ENCODE measurements at regions not wholly inside any gene's neighbourhood (a gene's known extent, or its start where the extent isn't known, plus 50 kb on each side); places are given as distances from the start of the nearest gene placed in this dataset.

GRCh38 chr15:79661411-79661810, 229.3 kb downstream of the MINAR1 start:
- H3K27ac Mint-ChIP-seq, result no peak overlapping the region
- no peak for DNase-seq
- ChIA-PET CTCF (no interaction called here), POLR2A (no interaction called here)
- no peak for ATAC-seq (ENCODE audit: low read depth)
- no peaks in the 10 kb centered on the region for H3K36me3 Mint-ChIP-seq (ENCODE audit: low read depth)
- intact Hi-C loops (cut with micrococcal nuclease), result no loop called here
- H3K4me3 Mint-ChIP-seq, result no peak overlapping the region
- H3K4me1 Mint-ChIP-seq, result no peaks in the 10 kb centered on the region
- H3K9me3 Mint-ChIP-seq, result peaks cover 2% of the 10 kb centered on the region
- no peak for TF ChIP-seq CTCF (IDR thresholded peaks at IDR 0.05)
- peaks cover 16% of the 10 kb centered on the region for H3K27me3 Mint-ChIP-seq

GRCh38 chr15:79673416-79674123, 223.2 kb downstream of the MTHFS start:
- peak; percentile 83 for ATAC-seq (ENCODE audit: low read depth)
- intact Hi-C loops (cut with micrococcal nuclease), result loop anchor here (10.0 kb wide), 1 partner anchor 321 kb away; no protein-coding TSS in a partner anchor
- TF ChIP-seq CTCF (IDR thresholded peaks at IDR 0.05), result no peak

GRCh38 chr15:79674124-79674465, 222.7 kb downstream of the MTHFS start:
- no peaks in the 10 kb centered on the region for H3K9me3 Mint-ChIP-seq
- ChIA-PET POLR2A (no interaction called here), CTCF (no interaction called here)

More at GRCh38 chr15:79673416-79674123, 223.2 kb downstream of the MTHFS start:
- Mint-ChIP-seq H3K36me3 (ENCODE audit: low read depth) (no peaks in the 10 kb centered on the region), H3K27me3 (peaks cover 13% of the 10 kb centered on the region), H3K4me3 (no peak overlapping the region), H3K27ac (no peak overlapping the region), H3K4me1 (peaks cover 5% of the 10 kb centered on the region), H3K9me3 (no peaks in the 10 kb centered on the region)
- ChIA-PET CTCF (no interaction called here), POLR2A (no interaction called here)
- no peak for DNase-seq

GRCh38 chr15:79675982-79676381, 220.8 kb downstream of the MTHFS start:
- POLR2A ChIA-PET, result no interaction called here
- no peaks in the 10 kb centered on the region for H3K36me3 Mint-ChIP-seq (ENCODE audit: low read depth)
- no peak for DNase-seq
- ATAC-seq (ENCODE audit: low read depth), result no peak
- TF ChIP-seq CTCF (IDR thresholded peaks at IDR 0.05), result no peak
- H3K4me1 Mint-ChIP-seq, result peaks cover 5% of the 10 kb centered on the region
- H3K27ac Mint-ChIP-seq, result no peak overlapping the region
- H3K9me3 Mint-ChIP-seq, result no peaks in the 10 kb centered on the region
- no peak overlapping the region for H3K4me3 Mint-ChIP-seq
- peaks cover 16% of the 10 kb centered on the region for H3K27me3 Mint-ChIP-seq
- intact Hi-C loops (cut with micrococcal nuclease), result loop anchor here (10.0 kb wide), 1 partner anchor 319 kb away; no protein-coding TSS in a partner anchor
- CTCF ChIA-PET, result no interaction called here

More at GRCh38 chr15:79674124-79674465, 222.7 kb downstream of the MTHFS start:
- Mint-ChIP-seq H3K27ac (no peak overlapping the region), H3K27me3 (peaks cover 13% of the 10 kb centered on the region), H3K4me3 (no peak overlapping the region), H3K4me1 (peaks cover 5% of the 10 kb centered on the region), H3K36me3 (ENCODE audit: low read depth) (no peaks in the 10 kb centered on the region)
- ATAC-seq (ENCODE audit: low read depth) (no peak), DNase-seq (no peak)
- intact Hi-C loops (cut with micrococcal nuclease), result loop anchor here (10.0 kb wide), 1 partner anchor 321 kb away; no protein-coding TSS in a partner anchor
- no peak for TF ChIP-seq CTCF (IDR thresholded peaks at IDR 0.05)

- ChIA-PET CTCF (no interaction called here), POLR2A (no interaction called here)
- Mint-ChIP-seq H3K27ac (no peak overlapping the region), H3K4me1 (peaks cover 5% of the 10 kb centered on the region), H3K27me3 (peaks cover 15% of the 10 kb centered on the region), H3K36me3 (ENCODE audit: low read depth) (no peaks in the 10 kb centered on the region), H3K9me3 (no peaks in the 10 kb centered on the region), H3K4me3 (no peak overlapping the region)
- DNase-seq, result no peak
- intact Hi-C loops (cut with micrococcal nuclease), result loop anchor here (10.0 kb wide), 1 partner anchor 318 kb away; no protein-coding TSS in a partner anchor
- no peak for TF ChIP-seq CTCF (IDR thresholded peaks at IDR 0.05)
- no peak for ATAC-seq (ENCODE audit: low read depth)
These were observed 220.2 kb downstream of the MTHFS start for GRCh38 chr15:79676621-79677020.
